ENCODE measurements at regions not wholly inside any gene's neighbourhood (a gene's known extent, or its start where the extent isn't known, plus 50 kb on each side); places are given as distances from the start of the nearest gene placed in this dataset.

DNA sequence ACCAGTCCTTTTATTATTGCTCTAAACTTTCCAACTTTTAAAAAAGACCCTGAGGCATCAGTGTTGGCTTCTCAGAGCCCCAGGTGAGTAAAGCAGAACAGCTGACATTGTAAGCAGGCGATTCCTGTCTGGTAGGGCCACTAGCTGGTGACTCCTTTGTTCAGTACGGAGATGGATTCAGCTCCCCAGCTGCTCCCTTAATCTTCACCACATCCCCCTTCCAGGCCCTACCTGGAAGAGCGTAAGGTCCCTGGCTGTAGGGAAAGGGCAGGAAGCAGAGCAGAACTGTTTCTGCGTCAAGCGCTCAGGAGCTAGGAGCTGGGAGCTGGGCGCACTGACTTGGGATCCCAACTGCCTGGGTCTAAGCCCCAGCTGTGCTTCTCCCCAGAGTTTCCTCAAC lies 203.7 kb upstream of the TAS2R1 start:
- TF ChIP-seq SIN3B (IDR thresholded peaks at IDR 0.05; ENCODE audit: low read length) (no peak), ZNF776 (CRISPR knock-in tag; IDR thresholded peaks at IDR 0.05) (no peak), FIP1L1 (IDR thresholded peaks at IDR 0.05; ENCODE audit: borderline replicate concordance, insufficient read depth, low read depth, low read length) (no peak), FOXK1 (CRISPR knock-in tag; IDR thresholded peaks at IDR 0.05; ENCODE audit: borderline replicate concordance, low read depth) (no peak)
- TF ChIP-seq, protein P1, sequence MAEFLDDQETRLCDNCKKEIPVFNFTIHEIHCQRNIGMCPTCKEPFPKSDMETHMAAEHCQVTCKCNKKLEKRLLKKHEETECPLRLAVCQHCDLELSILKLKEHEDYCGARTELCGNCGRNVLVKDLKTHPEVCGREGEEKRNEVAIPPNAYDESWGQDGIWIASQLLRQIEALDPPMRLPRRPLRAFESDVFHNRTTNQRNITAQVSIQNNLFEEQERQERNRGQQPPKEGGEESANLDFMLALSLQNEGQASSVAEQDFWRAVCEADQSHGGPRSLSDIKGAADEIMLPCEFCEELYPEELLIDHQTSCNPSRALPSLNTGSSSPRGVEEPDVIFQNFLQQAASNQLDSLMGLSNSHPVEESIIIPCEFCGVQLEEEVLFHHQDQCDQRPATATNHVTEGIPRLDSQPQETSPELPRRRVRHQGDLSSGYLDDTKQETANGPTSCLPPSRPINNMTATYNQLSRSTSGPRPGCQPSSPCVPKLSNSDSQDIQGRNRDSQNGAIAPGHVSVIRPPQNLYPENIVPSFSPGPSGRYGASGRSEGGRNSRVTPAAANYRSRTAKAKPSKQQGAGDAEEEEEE (CRISPR knock-in tag; IDR thresholded peaks at IDR 0.05; ENCODE audit: borderline replicate concordance): no peak
